HCT116 (cell line): ENCODE measurements at regions not wholly inside any gene's neighbourhood (a gene's known extent, or its start where the extent isn't known, plus 50 kb on each side); places are given as distances from the start of the nearest gene placed in this dataset.

Experiments
- ATAC-seq: fragments of 200-7000 bp; cut with Tn5 transposase; 2 replicates; pipeline ENCODE4 v1.9.1; 2020; ENCODE audit warnings: mild to moderate bottlenecking, moderate library complexity
- BruUV-seq: library from RNA; stranded (reverse); fragments of 400-500 nt; replicated peaks from 2 replicates; lab custom pipeline; 2021; lab: Mats Ljungman, UMichigan
- CTCF ChIA-PET: fragments of 300-600 bp; sonication (Branson Sonifier 250); formaldehyde crosslinking; loops from one replicate; lab custom pipeline; 2021; ENCODE audit warnings: antibody characterized with exemption; lab: Charles Lee
- POLR2A ChIA-PET: fragments of 300-600, 350-600 bp; sonication (Branson Sonifier 250); formaldehyde crosslinking; loops from one replicate; lab custom pipeline; 2021; ENCODE audit warnings: antibody characterized with exemption; lab: Charles Lee
- RAD21 ChIA-PET, 2 experiments: fragments of 300-600 bp; sonication (Branson Sonifier 250); formaldehyde crosslinking; loops; one replicate each; lab custom pipeline; 2023; ENCODE audit warnings: low total read pairs in 2 of 2; ENCODE audit not compliant: uncharacterized antibody in 2 of 2, unreplicated experiment in 2 of 2, low non-redundant PET in 1 of 2; lab: Charles Lee
- DNase-seq: peaks from one replicate; pipeline ENCODE4 v3.0.0-alpha.2; 2010; ENCODE audit warnings: low read depth, low spot score
- H2AFZ ChIP-seq: fragments of 200-600 bp; shearing (Covaris generic), sonication (generic); 2 replicates; pipeline ENCODE4 v1.6.1; 2017; ENCODE audit warnings: low read depth, mixed run types, mixed read lengths, antibody characterized with exemption, low read length; ENCODE audit not compliant: poor library complexity, severe bottlenecking
- H3K27ac ChIP-seq: 2 replicates; pipeline ENCODE4 v1.5.1; 2012; ENCODE audit warnings: low read depth, low read length
- H3K27me3 ChIP-seq: fragments of 200-600 bp; sonication (generic); 2 replicates; pipeline ENCODE4 v1.6.1; 2016; ENCODE audit warnings: mixed run types, low read length, mixed read lengths; ENCODE audit not compliant: insufficient read depth
- H3K36me3 ChIP-seq, 2 experiments: fragments of 200-500 bp in 1 of 2; fragments of 200-600 bp in 1 of 2; sonication (Bioruptor generic) in 1 of 2; sonication (generic) in 1 of 2; 2 replicates each; pipeline versions ENCODE4 v1.5.1 to v1.6.1; 2014 to 2016; ENCODE audit warnings: low read length in 2 of 2, inconsistent platforms in 1 of 2, mixed read lengths in 1 of 2, mixed run types in 1 of 2; ENCODE audit not compliant: insufficient read depth in 2 of 2, control insufficient read depth in 1 of 2
- H3K4me1 ChIP-seq, 2 experiments: fragments of 200-600 bp in 1 of 2; sonication (generic) in 1 of 2; 2 replicates each; pipeline versions ENCODE4 v1.5.1 to v1.6.1; 2012 to 2017; ENCODE audit warnings: low read length in 2 of 2, inconsistent platforms in 1 of 2, mild to moderate bottlenecking in 1 of 2, mixed read lengths in 1 of 2, mixed run types in 1 of 2, moderate library complexity in 1 of 2; ENCODE audit not compliant: insufficient read depth in 2 of 2, control insufficient read depth in 1 of 2
- H3K4me2 ChIP-seq: fragments of 200-600 bp; sonication (generic); 2 replicates; pipeline ENCODE4 v1.6.1; 2017; ENCODE audit warnings: mixed run types, low read length, mixed read lengths
- H3K4me3 ChIP-seq, 2 experiments: fragments of 200-600 bp in 1 of 2; sonication (generic) in 1 of 2; replicated peaks in 1 of 2; 2 replicates each; pipeline ENCODE4 v1.5.1; 2011 to 2016; ENCODE audit warnings: low read length in 2 of 2, control low read depth in 1 of 2, low read depth in 1 of 2, mild to moderate bottlenecking in 1 of 2, mixed read lengths in 1 of 2, mixed run types in 1 of 2
- H3K79me2 ChIP-seq: fragments of 200-600 bp; sonication (generic); 2 replicates; pipeline ENCODE4 v1.6.1; 2017; ENCODE audit warnings: mild to moderate bottlenecking, mixed run types, low read length, moderate library complexity, mixed read lengths; ENCODE audit not compliant: insufficient read depth
- H3K9ac ChIP-seq: fragments of 200-600 bp; sonication (generic); 2 replicates; pipeline ENCODE4 v1.6.1; 2016; ENCODE audit warnings: low read length, mixed read lengths
- H3K9me2 ChIP-seq: fragments of 200-600 bp; sonication (generic), shearing (Covaris generic); 2 replicates; pipeline ENCODE4 v1.6.1; 2017; ENCODE audit warnings: mixed run types, mild to moderate bottlenecking, moderate library complexity; ENCODE audit not compliant: insufficient read depth
- H3K9me3 ChIP-seq, 2 experiments: fragments of 200-500 bp in 1 of 2; fragments of 200-600 bp in 1 of 2; sonication (Bioruptor generic) in 1 of 2; sonication (generic) in 1 of 2; 2 replicates each; pipeline ENCODE4 v1.6.1; 2014 to 2017; ENCODE audit warnings: low read length in 2 of 2, mixed read lengths in 2 of 2, inconsistent platforms in 1 of 2, low read depth in 1 of 2, mild to moderate bottlenecking in 1 of 2, mixed run types in 1 of 2, moderate library complexity in 1 of 2; ENCODE audit not compliant: control insufficient read depth in 1 of 2, insufficient read depth in 1 of 2
- H4K20me1 ChIP-seq: fragments of 200-600 bp; sonication (generic), shearing (Covaris generic); 2 replicates; pipeline ENCODE4 v1.6.1; 2017; ENCODE audit warnings: mixed run types, mild to moderate bottlenecking, moderate library complexity; ENCODE audit not compliant: insufficient read depth
- CEBPB ChIP-seq: IDR thresholded peaks from 2 replicates; pipeline ENCODE4 v1.6.1; 2012; ENCODE audit warnings: low read depth
- CTCF ChIP-seq, 3 experiments: fragments of 200-600 bp in 1 of 3; sonication (generic) in 1 of 3; IDR thresholded peaks in 2 of 3; conservative IDR thresholded peaks in 1 of 3; 2 replicates each; pipeline ENCODE4 v1.5.1; 2012 to 2017; ENCODE audit warnings: low read depth in 2 of 3, low read length in 2 of 3, antibody characterized with exemption in 1 of 3, borderline replicate concordance in 1 of 3, control low read depth in 1 of 3, mild to moderate bottlenecking in 1 of 3, mixed read lengths in 1 of 3, mixed run types in 1 of 3, moderate library complexity in 1 of 3; ENCODE audit not compliant: insufficient read depth in 1 of 3
- EGR1 ChIP-seq: IDR thresholded peaks from 2 replicates; pipeline ENCODE4 v1.6.1; 2012; ENCODE audit warnings: low read depth
- EZH2 ChIP-seq: fragments of 200-600 bp; sonication (generic); IDR thresholded peaks from 2 replicates; pipeline ENCODE4 v1.6.1; 2017; ENCODE audit warnings: antibody characterized with exemption, mixed run types
- POLR2A ChIP-seq: IDR thresholded peaks from 2 replicates; pipeline ENCODE4 v1.7.0; 2011; ENCODE audit warnings: borderline replicate concordance; ENCODE audit not compliant: insufficient read depth, insufficient read length; ENCODE audit errors: extremely low read depth
- RAD21 ChIP-seq: IDR thresholded peaks from 2 replicates; pipeline ENCODE4 v1.6.1; 2012; ENCODE audit warnings: low read depth, mild to moderate bottlenecking
- YY1 ChIP-seq: IDR thresholded peaks from 2 replicates; pipeline ENCODE4 v1.6.1; 2011; ENCODE audit warnings: low read length, low read depth, moderate library complexity, mild to moderate bottlenecking; ENCODE audit not compliant: insufficient replicate concordance; ENCODE audit errors: extremely low read depth
- ZNF274 ChIP-seq: fragments of 200-500 bp; sonication (Bioruptor generic); IDR thresholded peaks from 2 replicates; pipeline ENCODE4 v1.6.1; 2014; ENCODE audit warnings: mild to moderate bottlenecking, low read depth, low read length, inconsistent platforms
- intact Hi-C: fragments of 100-400 bp; cut with micrococcal nuclease; formaldehyde crosslinking; loops from 2 replicates; pipeline ENCODE4 v1.10.0; 2022

GRCh38 chr1:81114191-81114590 is 686.5 kb upstream of the ADGRL2 start:
- intact Hi-C loops = no loop called here

More at GRCh38 chr1:81114191-81114590, 686.5 kb upstream of the ADGRL2 start:
- Histone ChIP-seq H3K36me3 (no peaks in the 10 kb centered on the region), H3K9me3 (no peaks in the 10 kb centered on the region), H3K27me3 (no peaks in the 10 kb centered on the region), H3K4me2 (no peak overlapping the region), H4K20me1 (no peaks in the 10 kb centered on the region), H3K4me3 (no peak overlapping the region), H3K79me2 (no peaks in the 10 kb centered on the region), H2AFZ (no peak overlapping the region), H3K9ac (no peak overlapping the region), H3K27ac (no peak overlapping the region), H3K4me1 (no peaks in the 10 kb centered on the region), H3K9me2 (no peaks in the 10 kb centered on the region)
- ChIA-PET POLR2A (no interaction called here), CTCF (no interaction called here), RAD21 (no interaction called here)
- TF ChIP-seq YY1 (no peak), ZNF274 (no peak), RAD21 (peak; percentile 10; the same call in 1 of the 2 replicates), POLR2A (no peak), CTCF (IDR thresholded peaks at IDR 0.05 in 2 of 3, conservative IDR thresholded peaks at IDR 0.05 in 1 of 3; ENCODE audit: borderline replicate concordance in 1 of 3, insufficient read depth in 1 of 3, low read depth in 2 of 3, low read length in 2 of 3) (peak in 2 of 3 experiments; percentile 16 to 34; a peak in 3 of 6 replicates), EGR1 (no peak), EZH2 (no peak), CEBPB (no peak)
- DNase-seq = no peak
- BruUV-seq = no TSS peak
- no peak for ATAC-seq
